ENCODE measurements at regions not wholly inside any gene's neighbourhood (a gene's known extent, or its start where the extent isn't known, plus 50 kb on each side); places are given as distances from the start of the nearest gene placed in this dataset.

DNA sequence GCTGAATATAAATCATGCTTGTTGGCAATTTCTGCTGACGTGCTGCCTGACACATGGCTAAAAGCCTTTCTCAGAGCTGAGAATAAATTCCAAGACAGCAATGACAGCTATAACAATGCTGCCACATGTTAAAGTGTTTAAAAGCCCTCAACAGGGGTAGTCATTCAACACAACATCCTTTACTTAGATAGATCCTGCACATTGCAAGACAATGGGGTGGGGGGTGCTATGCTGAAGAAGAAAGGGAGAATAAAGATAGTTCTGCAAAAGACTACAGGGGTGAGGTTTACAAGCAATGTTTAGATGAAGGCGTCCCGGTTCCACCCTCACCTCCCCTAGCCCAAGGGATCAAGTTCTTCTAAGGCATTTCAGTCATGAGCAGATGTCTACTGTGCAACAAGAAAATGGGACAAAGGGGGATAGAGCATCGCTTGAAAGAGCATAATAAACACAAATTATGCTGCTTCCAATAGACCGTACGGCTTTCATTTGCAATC, 291.0 kb upstream of the ACVR2A start:
- no peak for DNase-seq (ENCODE audit: low read depth in 3 of 3)

DNA sequence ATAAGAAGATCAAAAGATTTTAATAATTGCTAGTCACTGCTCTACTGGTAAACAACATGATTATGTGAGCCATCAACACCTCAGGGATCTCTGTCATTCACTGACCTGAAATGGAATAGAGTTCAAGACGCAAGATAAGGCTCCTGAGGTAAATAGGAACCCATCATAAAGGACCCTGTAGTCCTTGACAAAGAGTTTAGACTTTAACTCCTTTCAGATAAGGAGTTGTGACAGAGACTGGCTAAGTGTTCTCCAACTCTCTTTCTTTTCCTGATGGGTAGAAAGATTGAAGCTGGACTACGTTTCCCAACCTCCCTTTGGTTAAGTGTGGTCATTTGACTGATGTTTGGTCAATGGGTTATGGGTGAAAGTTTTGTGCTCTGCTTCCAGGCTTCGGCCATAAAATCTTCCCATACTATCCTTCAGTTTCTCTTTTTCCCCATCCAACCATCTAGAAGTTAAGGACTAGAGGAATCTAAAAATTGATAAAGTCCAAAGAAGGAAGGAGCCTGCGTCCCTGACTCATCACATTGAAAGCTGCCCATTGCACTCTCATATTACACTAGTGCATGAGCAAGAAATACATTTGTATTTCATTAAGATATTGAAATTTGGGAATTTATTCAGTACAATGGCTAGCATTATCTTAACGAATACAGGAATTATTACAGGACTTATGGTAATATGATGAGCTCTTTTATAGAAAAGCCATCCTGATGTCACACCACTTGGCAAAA, 293.7 kb upstream of the ACVR2A start:
- DNase-seq (ENCODE audit: low read depth in 3 of 3) = no peak

DNA sequence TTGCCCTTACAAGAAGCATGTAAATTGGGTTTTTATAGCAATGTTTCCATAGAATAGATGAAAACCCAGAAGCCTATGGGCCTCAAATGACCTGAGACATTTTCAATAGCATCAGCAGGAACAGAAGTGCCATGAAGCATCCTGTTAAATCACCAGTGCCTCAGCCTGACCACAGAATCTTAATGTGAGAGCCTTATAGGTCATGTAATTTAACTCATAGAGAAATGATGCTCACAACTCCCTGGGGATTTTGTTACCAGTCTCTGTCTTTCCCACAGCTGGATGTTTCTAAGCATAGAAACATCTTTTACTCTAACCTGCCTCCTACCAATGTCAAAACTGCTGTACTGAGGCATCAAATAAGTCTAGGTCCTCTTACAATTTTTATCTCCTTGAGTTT, 295.8 kb upstream of the ACVR2A start:
- no peak for DNase-seq (ENCODE audit: low read depth in 3 of 3)

DNA sequence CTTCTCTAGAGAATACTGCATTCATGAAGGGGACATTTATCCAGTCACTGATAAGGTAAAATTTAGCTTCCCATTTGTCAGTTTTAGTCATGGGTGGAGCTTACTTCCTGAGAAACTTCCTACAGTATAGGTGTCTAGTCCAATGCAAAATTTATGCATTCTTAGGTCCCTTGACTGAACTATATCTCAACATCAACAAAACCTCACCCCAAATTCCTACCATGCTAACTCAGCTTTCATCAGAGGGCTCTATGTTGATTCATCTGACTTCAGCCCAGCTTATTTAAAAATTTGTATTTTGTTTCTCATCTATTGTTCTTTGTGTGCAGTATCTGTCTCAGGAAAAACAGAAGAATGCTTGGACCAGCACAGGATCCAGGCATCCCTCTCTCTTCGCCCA, 296.4 kb upstream of the ACVR2A start:
- no peak for DNase-seq (ENCODE audit: low read depth in 3 of 3)

- DNase-seq (ENCODE audit: low read depth in 3 of 3) = no peak
Observed at GRCh38 chr2:147547440-147547839, 297.4 kb upstream of the ACVR2A start.

- DNase-seq (ENCODE audit: low read depth in 3 of 3) = no peak
Observed at GRCh38 chr2:147546109-147546508, 298.7 kb upstream of the ACVR2A start.

DNA sequence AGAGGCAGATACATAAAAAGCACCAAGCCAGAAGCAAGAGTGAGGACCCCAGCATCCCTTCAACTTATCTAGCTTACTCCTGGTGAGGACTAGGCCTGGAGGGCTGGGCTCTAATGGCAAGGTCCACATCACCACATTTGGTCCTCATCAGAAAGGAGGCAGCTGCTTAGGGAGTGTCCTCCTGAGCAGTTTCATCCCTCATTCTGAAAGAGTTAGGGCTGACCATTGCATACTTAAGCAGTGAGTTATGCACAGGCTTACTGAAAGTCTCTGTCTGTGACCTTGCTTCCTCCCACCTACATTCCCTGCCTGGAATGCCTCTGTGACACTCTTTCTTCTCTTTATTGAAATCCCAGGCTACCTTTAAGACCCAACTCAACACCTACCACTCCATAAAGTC, 301.8 kb upstream of the ACVR2A start:
- no peak for DNase-seq (ENCODE audit: low read depth in 3 of 3)

DNA sequence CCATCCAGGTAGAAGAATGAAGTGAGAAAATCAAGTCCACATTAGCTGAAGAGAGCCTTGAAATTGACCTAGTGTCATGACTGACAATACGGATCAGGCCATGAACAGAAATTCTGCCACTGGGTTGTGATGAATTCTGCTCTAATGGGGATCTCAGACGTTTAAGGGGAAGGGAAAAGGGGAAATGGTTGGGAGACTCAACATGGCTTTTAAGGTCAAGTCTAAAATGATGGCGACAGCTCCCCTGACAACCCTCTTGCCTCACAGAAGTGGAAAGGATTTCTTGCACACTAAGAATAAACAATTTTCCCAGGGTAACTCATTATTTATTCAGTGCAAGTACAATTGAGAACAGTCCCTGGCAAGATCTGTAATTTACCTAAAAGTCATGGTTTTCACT, 302.5 kb upstream of the ACVR2A start:
- no peak for DNase-seq (ENCODE audit: low read depth in 3 of 3)

- DNase-seq (ENCODE audit: low read depth in 3 of 3) = no peak
Observed at GRCh38 chr2:147541314-147541713, 303.5 kb upstream of the ACVR2A start.

DNA sequence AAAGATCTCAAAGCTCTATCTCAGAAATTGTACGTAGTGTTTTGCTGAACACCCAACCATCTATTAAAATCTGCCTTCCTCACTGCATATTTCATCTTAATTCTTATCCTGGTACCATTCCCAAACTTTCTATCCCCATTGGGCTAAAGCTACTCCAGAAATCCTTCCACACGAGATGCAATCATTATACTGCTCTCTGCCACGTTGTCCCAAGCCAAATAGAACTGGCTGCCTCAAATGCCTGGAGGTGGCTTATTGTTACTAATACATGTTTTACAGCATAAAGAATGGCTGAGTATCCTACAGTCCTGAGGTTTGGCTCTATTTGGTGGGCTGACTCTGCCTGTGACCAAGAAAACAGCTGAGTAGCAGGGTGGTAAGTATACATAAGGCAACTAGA, 306.0 kb upstream of the ACVR2A start:
- DNase-seq (ENCODE audit: low read depth in 3 of 3) = no peak

DNA sequence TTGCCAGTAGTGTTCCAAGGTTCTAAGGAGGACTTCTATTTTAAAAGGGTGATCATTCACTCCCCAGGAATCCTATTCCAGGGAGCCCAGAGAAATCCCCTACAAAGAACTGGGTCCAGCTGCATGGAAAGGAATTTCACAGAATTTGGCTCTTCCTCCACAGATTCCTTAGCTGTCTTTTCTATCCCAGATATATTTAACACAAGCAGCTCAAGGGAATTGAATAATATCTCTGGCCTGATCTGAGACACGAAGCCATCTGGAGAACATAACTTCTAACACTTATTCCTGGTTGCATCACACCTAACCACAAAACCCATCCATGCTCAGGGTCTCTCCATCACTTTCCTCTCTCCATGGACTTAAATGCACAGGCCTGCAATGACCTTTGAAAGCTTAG, 306.7 kb upstream of the ACVR2A start:
- no peak for DNase-seq (ENCODE audit: low read depth in 3 of 3)

DNA sequence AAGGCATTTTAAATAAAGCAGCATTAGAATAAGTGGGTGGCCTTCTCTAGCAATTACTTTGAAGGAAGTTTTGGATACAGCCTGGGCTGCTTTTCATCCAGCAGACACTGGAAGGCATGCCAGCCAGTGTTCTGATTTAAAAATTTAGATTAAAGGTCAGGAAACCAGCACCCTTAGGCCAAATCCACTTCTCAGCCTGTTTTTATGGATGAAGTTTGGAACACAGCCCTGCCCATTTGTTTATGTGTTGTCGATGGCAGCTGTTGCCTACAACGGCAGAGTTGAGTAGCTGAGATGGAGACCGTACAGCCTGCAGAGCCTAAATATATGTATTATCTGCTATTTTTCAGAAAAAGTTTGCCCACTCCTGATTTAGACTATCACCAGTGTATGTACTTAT, 313.6 kb upstream of the ACVR2A start:
- no peak for DNase-seq (ENCODE audit: low read depth in 3 of 3)

DNA sequence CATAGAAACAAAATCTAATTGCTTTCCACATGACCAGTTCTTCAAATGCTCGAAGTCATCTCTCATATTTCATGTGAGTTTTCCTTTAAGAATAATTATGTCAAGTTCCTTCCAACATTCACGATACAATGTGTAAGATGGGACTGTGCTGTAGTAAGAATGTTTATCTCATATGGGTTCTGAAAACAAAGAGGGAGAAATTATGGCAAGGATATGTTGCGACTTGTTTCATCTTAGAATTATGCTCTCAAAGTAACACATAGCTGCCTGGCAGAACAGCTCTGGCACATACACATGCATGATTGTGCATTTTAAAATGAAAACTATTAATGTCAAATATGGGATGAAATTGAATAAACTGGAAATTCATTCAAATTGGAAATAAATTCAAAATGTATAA, 314.8 kb upstream of the ACVR2A start:
- no peak for DNase-seq (ENCODE audit: low read depth in 3 of 3)

DNA sequence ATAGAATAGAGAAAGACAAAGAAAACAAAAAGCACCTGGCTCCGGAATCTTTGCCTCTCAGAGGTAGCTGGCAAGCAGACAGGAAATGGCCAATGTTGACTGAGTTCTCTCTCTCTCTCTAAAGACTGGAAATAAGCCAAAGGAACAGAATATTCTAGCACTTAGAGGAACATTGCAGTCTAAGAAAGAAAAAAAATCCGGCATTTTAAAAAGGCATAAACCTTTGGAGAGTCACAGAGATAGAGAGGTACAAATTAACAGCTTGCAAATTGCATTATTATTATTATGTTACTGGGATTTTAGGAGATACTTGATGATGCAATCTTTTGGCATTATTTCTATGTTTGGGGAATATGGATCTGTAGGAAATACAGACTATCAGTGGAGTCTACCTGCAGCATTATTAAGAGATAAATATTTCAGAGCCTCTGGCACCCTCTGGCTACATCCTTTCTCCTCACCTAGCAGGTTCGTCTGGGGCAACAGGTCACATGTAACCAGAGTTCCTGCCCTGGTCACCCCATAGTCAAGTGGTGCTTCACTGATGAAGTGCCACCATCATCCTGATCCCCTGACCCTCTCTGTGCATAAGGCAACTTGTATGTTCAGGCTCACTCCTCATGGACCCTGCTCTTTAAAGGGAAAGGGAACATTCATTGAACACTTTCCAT, 318.9 kb upstream of the ACVR2A start:
- DNase-seq (ENCODE audit: low read depth in 3 of 3) = no peak

GRCh38 chr2:147524912-147525311, 319.9 kb upstream of the ACVR2A start:
- no peak for DNase-seq (ENCODE audit: low read depth in 3 of 3)

- DNase-seq (ENCODE audit: low read depth in 3 of 3) = no peak
Observed at GRCh38 chr2:147523415-147523814, 321.4 kb upstream of the ACVR2A start.

DNA sequence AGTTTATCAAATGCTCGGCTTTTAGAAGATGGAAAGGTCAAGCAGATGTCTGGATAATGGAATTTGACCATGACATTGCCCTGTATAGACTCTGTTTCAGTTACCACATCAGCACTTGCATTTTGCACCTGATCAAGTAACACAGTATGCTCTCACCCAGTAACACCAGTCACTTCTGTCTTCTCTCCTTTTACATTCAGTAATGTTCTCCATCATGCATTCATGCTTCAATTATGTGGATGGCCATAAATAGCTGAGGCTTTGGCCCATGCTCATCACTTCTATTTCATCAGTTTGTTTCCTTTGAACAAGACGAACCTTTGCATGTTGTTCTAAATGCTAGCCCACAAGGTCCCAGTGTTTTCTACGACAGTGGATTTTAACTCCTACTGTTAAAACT, 322.9 kb upstream of the ACVR2A start:
- DNase-seq (ENCODE audit: low read depth in 3 of 3) = no peak

- DNase-seq (ENCODE audit: low read depth in 3 of 3) = no peak
Observed at GRCh38 chr2:147520817-147521216, 324.0 kb upstream of the ACVR2A start.

DNA sequence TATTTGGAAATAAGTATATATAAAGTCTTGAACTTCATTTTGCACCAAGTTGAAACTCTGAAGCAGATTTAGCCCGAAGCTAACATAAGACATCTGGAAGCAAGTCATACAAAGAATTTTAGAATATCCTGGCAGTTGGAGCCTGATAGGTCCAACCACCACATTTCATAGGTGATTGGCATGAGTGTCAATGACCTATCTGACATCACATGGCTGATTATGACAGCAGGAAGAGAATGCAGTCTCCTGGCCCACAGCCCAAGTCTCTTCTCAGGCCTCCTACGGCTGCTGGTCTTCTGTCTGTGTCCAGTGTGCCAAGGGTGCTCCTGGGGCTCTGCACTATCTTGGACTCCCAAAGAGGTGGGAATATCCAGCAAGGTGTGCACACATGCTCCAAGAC, 325.7 kb upstream of the ACVR2A start:
- DNase-seq (ENCODE audit: low read depth in 3 of 3) = no peak

GRCh38 chr2:147515213-147515612, 329.6 kb upstream of the ACVR2A start:
- no peak for DNase-seq (ENCODE audit: low read depth in 3 of 3)

DNA sequence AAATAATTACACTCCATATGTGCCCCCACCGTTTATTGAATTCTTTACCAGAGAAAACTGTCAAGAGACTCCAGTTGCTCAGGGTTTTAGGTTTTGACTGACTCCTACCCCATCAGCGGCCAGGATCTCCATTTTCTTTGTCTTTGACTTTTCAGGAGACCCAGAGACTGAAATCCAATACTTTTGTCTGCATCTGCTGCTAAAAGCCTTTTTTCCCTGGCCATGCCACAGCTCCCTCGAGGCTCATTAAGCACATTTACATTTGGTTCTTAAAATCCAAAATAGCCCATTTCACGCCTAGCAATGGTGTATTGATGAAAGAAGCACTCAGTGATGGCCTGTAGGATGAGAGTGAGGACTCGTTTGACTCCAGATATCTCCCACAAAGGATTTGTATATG, 332.6 kb upstream of the ACVR2A start:
- no peak for DNase-seq (ENCODE audit: low read depth in 3 of 3)

DNA sequence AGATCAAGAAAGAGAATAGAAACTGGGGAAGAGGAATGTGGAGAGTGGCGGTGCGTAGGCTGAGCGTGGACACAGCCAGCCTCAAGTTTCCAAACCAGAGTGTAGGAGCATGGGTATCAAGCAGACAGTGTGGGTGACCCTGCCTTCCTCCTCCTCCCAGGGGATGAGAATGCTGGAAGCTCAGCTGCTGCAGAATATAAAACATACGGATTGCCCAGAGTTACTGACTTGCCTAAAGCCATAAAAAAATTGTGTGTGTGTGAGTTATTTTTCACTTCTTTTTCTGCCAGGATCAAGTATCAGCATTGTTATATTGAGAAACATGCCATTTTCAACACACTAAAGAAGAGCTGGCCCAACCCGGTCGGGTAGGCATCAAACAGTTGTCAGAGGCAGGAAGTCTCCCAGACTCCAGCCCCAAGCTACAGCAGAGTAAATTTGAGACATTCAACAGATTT, 333.3 kb upstream of the ACVR2A start:
- no peak for DNase-seq (ENCODE audit: low read depth in 3 of 3)

DNA sequence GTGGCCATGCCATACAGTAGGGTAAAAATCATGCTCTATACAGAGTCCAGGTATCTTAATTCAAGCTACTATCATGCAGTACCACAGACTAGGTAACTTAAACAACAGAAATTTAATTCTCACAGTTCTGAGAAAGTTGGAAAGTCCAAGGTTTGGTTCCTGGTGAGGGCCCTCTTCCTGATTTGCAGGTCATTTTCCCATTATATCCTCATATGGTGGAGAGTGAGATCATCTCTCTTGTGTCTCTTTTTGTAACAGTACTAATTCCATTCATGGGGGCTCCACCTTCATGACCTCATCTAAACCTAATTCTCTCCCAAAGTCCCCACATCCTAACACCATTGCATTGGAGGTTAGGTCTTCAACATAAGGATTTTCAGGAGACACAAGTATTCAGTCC, 335.0 kb upstream of the ACVR2A start:
- no peak for DNase-seq (ENCODE audit: low read depth in 3 of 3)
